NCI-H82 treated with DMSO at 0.1 percent for 48 hours (cell line): ENCODE measurements at regions not wholly inside any gene's neighbourhood (a gene's known extent, or its start where the extent isn't known, plus 50 kb on each side); places are given as distances from the start of the nearest gene placed in this dataset.
"Not testable (repeated sequence)": the region's sequence is repeated elsewhere in the genome, so short reads cannot be mapped to it uniquely, and the experiment has no call there.

Experiments
- DNase-seq: peaks from one replicate; lab custom pipeline; 2025; ENCODE audit not compliant: unreplicated experiment; lab: John Stamatoyannopoulos, UW

GRCh38 chr1:67482733-67483482 lies 52.7 kb upstream of the SERBP1 start:
- no peak for DNase-seq

GRCh38 chr1:67484492-67484891 lies 54.3 kb upstream of the SERBP1 start:
- no peak for DNase-seq

- DNase-seq, result no peak
These were observed 55.0 kb upstream of the SERBP1 start for GRCh38 chr1:67485046-67485811.

GRCh38 chr1:67489643-67490042 lies 59.4 kb upstream of the SERBP1 start:
- DNase-seq, result peak; percentile 7

GRCh38 chr1:67491280-67491679 lies 61.1 kb upstream of the SERBP1 start:
- DNase-seq, result no peak

- DNase-seq, result no peak
These were observed 62.9 kb upstream of the SERBP1 start for GRCh38 chr1:67493148-67493547.

GRCh38 chr1:67495327-67495726 lies 65.1 kb upstream of the SERBP1 start:
- DNase-seq, result no peak

GRCh38 chr1:67496329-67496728 lies 66.1 kb upstream of the SERBP1 start:
- DNase-seq, result no peak

GRCh38 chr1:67500413-67500959 lies 70.3 kb upstream of the SERBP1 start:
- DNase-seq, result peak; percentile 68

GRCh38 chr1:67503974-67504373 lies 73.8 kb upstream of the SERBP1 start:
- DNase-seq, result no peak

GRCh38 chr1:67513392-67514294 lies 83.4 kb upstream of the SERBP1 start:
- not testable (repeated sequence) for DNase-seq

- no peak for DNase-seq
These were observed 84.1 kb upstream of the SERBP1 start for GRCh38 chr1:67514300-67514699.

GRCh38 chr1:67514786-67515185 lies 84.6 kb upstream of the SERBP1 start:
- no peak for DNase-seq

GRCh38 chr1:67515324-67516080 lies 85.3 kb upstream of the SERBP1 start:
- DNase-seq, result no peak

GRCh38 chr1:67517046-67517445 lies 86.8 kb upstream of the SERBP1 start:
- no peak for DNase-seq

- DNase-seq, result no peak
These were observed 91.8 kb upstream of the SERBP1 start for GRCh38 chr1:67522001-67522441.

GRCh38 chr1:67522793-67523192 lies 92.6 kb upstream of the SERBP1 start:
- DNase-seq, result no peak

GRCh38 chr1:67524143-67525052 lies 94.2 kb upstream of the SERBP1 start:
- DNase-seq, result no peak

- DNase-seq, result no peak
These were observed 95.0 kb upstream of the SERBP1 start for GRCh38 chr1:67525053-67525760.
